ENCODE measurements at regions not wholly inside any gene's neighbourhood (a gene's known extent, or its start where the extent isn't known, plus 50 kb on each side); places are given as distances from the start of the nearest gene placed in this dataset.
"Not testable (repeated sequence)": the region's sequence is repeated elsewhere in the genome, so short reads cannot be mapped to it uniquely, and the experiment has no call there.

DNA sequence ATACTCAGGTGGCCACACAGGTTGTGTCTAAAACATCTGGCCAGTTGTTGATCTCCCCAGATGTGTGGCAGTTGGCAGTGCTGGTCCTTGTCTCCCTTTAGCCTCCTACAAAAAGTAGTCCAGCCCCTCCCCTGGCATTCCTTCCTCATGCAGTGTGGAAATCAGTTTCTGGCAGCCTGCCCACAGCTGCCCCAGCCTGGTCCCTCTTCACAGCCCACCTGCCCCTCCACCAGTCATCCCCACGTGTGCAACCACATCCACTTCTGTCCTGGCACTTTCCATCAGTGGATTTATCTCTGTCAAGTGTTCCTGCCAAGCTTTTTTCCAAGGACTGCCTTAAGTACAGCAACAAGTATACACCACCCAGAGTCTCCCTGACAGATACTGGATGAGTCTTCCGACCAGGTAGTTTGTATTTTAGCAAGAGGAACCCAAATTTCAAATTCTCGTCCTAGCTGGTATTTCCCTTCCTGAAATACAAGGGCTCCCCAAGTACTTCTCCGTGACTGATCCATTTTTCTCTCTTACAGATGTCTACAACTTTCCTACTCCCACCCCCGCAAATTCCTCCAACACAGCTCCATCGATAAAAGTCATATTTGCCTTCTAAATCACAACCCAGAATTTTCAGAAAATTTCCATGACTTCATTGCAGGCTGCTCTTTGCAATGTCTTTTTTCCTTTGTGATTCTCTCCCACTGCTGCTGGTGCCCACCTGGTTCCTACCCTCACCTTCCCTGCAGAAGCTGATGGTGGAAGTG is 313.5 kb downstream of the FOXO1 start:
- Histone ChIP-seq H3K4me3 (ENCODE audit: insufficient read depth in 1 of 2, low read depth in 1 of 2, low read length in 2 of 2) (no peak overlapping the region), H3K9me3 (ENCODE audit: control insufficient read depth, low read length) (no peaks in the 10 kb centered on the region), H3K4me1 (ENCODE audit: control insufficient read depth, insufficient read depth, low read depth, low read length) (peaks cover 6% of the 10 kb centered on the region), H3K27ac (ENCODE audit: low read length, poor library complexity, severe bottlenecking) (no peak overlapping the region), H3K36me3 (ENCODE audit: control insufficient read depth in 1 of 2, insufficient read depth in 2 of 2, low read depth in 1 of 2, low read length in 2 of 2) (no peaks in the 10 kb centered on the region), H3K4me2 (ENCODE audit: low read length, poor library complexity, severe bottlenecking) (no peak overlapping the region), H3K23ac (ENCODE audit: low read length in 2 of 2) (no peak overlapping the region), H4K8ac (ENCODE audit: low read length) (no peak overlapping the region), H2AFZ (ENCODE audit: low read depth, low read length) (no peak overlapping the region), H3K4ac (ENCODE audit: low read depth in 1 of 2, low read length in 2 of 2) (no peak overlapping the region), H2BK12ac (ENCODE audit: low read length in 2 of 2) (no peak overlapping the region), H2AK5ac (ENCODE audit: low read length, severe bottlenecking) (no peak overlapping the region), H4K91ac (ENCODE audit: low read length) (no peak overlapping the region), H2BK5ac (ENCODE audit: low read depth, low read length, poor library complexity, severe bottlenecking) (no peak overlapping the region), H3K18ac (ENCODE audit: low read depth in 1 of 2, low read length in 2 of 2) (no peak overlapping the region), H3K14ac (ENCODE audit: low read length in 2 of 2) (no peak overlapping the region), H3K27me3 (ENCODE audit: control insufficient read depth in 1 of 2, insufficient read depth in 1 of 2, low read length in 2 of 2) (peaks cover 0 to 3% of the 10 kb centered on the region in 2 experiments), H2BK15ac (ENCODE audit: low read depth, poor library complexity, severe bottlenecking) (no peak overlapping the region), H3K9ac (ENCODE audit: low read length) (no peak overlapping the region), H3K79me1 (replicated peaks; ENCODE audit: low read length, poor library complexity, severe bottlenecking) (no peaks in the 10 kb centered on the region), H2BK120ac (ENCODE audit: low read depth, low read length) (no peak overlapping the region)
- DNase-seq: no peak
- 82% methylated on average over 6 of the region's 6 CpGs for WGBS

DNA sequence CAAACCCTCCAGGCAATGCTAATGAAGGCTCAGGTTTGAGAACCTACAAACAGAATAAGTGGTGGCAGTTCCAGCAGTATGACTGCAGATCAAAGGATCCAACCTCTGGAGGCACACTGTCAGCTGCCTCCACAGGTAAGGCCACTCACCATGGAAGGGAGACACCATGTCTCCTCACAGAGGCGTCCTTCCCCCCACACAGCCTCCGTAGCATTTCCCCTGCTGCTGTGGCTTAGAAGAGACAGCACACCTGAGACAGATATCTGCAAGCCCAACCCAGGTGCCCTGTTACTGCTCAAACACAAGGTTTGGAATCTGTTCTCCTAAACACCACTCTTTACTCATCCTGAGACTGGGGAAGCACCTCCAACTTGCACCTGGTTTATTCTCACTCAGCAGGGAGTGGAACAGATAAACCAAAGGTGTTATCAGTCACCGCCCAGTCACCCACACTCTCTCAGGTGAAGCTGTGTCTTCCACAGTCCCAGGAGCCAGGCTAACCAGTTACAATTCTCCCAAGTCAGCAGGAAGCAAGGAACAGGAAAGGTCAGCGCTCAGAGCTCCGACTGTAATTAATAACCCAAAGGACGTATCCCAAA is 311.2 kb downstream of the FOXO1 start:
- Histone ChIP-seq H3K27ac (ENCODE audit: low read length, poor library complexity, severe bottlenecking) (no peak overlapping the region), H3K9ac (ENCODE audit: low read length) (no peak overlapping the region), H3K9me3 (ENCODE audit: control insufficient read depth, low read length) (no peaks in the 10 kb centered on the region), H3K4me1 (ENCODE audit: control insufficient read depth, insufficient read depth, low read depth, low read length) (peaks cover 6% of the 10 kb centered on the region), H2BK15ac (ENCODE audit: low read depth, poor library complexity, severe bottlenecking) (no peak overlapping the region), H2BK120ac (ENCODE audit: low read depth, low read length) (no peak overlapping the region), H4K8ac (ENCODE audit: low read length) (no peak overlapping the region), H3K14ac (ENCODE audit: low read length in 2 of 2) (no peak overlapping the region), H3K36me3 (ENCODE audit: control insufficient read depth in 1 of 2, insufficient read depth in 2 of 2, low read depth in 1 of 2, low read length in 2 of 2) (no peaks in the 10 kb centered on the region), H4K91ac (ENCODE audit: low read length) (no peak overlapping the region), H3K27me3 (ENCODE audit: control insufficient read depth in 1 of 2, insufficient read depth in 1 of 2, low read length in 2 of 2) (peaks cover 0 to 3% of the 10 kb centered on the region in 2 experiments), H3K4ac (ENCODE audit: low read depth in 1 of 2, low read length in 2 of 2) (no peak overlapping the region), H3K4me3 (ENCODE audit: insufficient read depth in 1 of 2, low read depth in 1 of 2, low read length in 2 of 2) (no peak overlapping the region), H2BK5ac (ENCODE audit: low read depth, low read length, poor library complexity, severe bottlenecking) (no peak overlapping the region), H3K79me1 (replicated peaks; ENCODE audit: low read length, poor library complexity, severe bottlenecking) (no peaks in the 10 kb centered on the region), H3K4me2 (ENCODE audit: low read length, poor library complexity, severe bottlenecking) (no peak overlapping the region), H2AK5ac (ENCODE audit: low read length, severe bottlenecking) (no peak overlapping the region), H3K23ac (ENCODE audit: low read length in 2 of 2) (no peak overlapping the region), H2BK12ac (ENCODE audit: low read length in 2 of 2) (no peak overlapping the region), H2AFZ (ENCODE audit: low read depth, low read length) (no peak overlapping the region), H3K18ac (ENCODE audit: low read depth in 1 of 2, low read length in 2 of 2) (no peak overlapping the region)
- no peak for DNase-seq
- 84% methylated on average over 6 of the region's 6 CpGs for WGBS

GRCh38 chr13:40356011-40356410 is 310.4 kb downstream of the FOXO1 start:
- Histone ChIP-seq H2BK5ac (ENCODE audit: low read depth, low read length, poor library complexity, severe bottlenecking) (no peak overlapping the region), H3K4me1 (ENCODE audit: control insufficient read depth, insufficient read depth, low read depth, low read length) (peaks cover 6% of the 10 kb centered on the region), H3K18ac (ENCODE audit: low read depth in 1 of 2, low read length in 2 of 2) (no peak overlapping the region), H3K36me3 (ENCODE audit: control insufficient read depth in 1 of 2, insufficient read depth in 2 of 2, low read depth in 1 of 2, low read length in 2 of 2) (no peaks in the 10 kb centered on the region), H3K27ac (ENCODE audit: low read length, poor library complexity, severe bottlenecking) (no peak overlapping the region), H3K4me2 (ENCODE audit: low read length, poor library complexity, severe bottlenecking) (no peak overlapping the region), H3K14ac (ENCODE audit: low read length in 2 of 2) (no peak overlapping the region), H3K79me1 (replicated peaks; ENCODE audit: low read length, poor library complexity, severe bottlenecking) (no peaks in the 10 kb centered on the region), H2AFZ (ENCODE audit: low read depth, low read length) (no peak overlapping the region), H2BK12ac (ENCODE audit: low read length in 2 of 2) (no peak overlapping the region), H3K23ac (ENCODE audit: low read length in 2 of 2) (no peak overlapping the region), H3K9me3 (ENCODE audit: control insufficient read depth, low read length) (no peaks in the 10 kb centered on the region), H4K8ac (ENCODE audit: low read length) (no peak overlapping the region), H3K4ac (ENCODE audit: low read depth in 1 of 2, low read length in 2 of 2) (no peak overlapping the region), H3K4me3 (ENCODE audit: insufficient read depth in 1 of 2, low read depth in 1 of 2, low read length in 2 of 2) (no peak overlapping the region), H3K9ac (ENCODE audit: low read length) (no peak overlapping the region), H3K27me3 (ENCODE audit: control insufficient read depth in 1 of 2, insufficient read depth in 1 of 2, low read length in 2 of 2) (peaks cover 0 to 3% of the 10 kb centered on the region in 2 experiments), H4K91ac (ENCODE audit: low read length) (no peak overlapping the region), H2BK120ac (ENCODE audit: low read depth, low read length) (no peak overlapping the region), H2AK5ac (ENCODE audit: low read length, severe bottlenecking) (no peak overlapping the region), H2BK15ac (ENCODE audit: low read depth, poor library complexity, severe bottlenecking) (no peak overlapping the region)
- 90% methylated on average over 6 of the region's 6 CpGs for WGBS
- no peak for DNase-seq

- not testable (repeated sequence) for H3K18ac ChIP-seq (ENCODE audit: low read depth in 1 of 2, low read length in 2 of 2); H4K8ac ChIP-seq (ENCODE audit: low read length); H3K14ac ChIP-seq (ENCODE audit: low read length in 2 of 2); H2AK5ac ChIP-seq (ENCODE audit: low read length, severe bottlenecking); H3K36me3 ChIP-seq (ENCODE audit: control insufficient read depth in 1 of 2, insufficient read depth in 2 of 2, low read depth in 1 of 2, low read length in 2 of 2); H3K4me1 ChIP-seq (ENCODE audit: control insufficient read depth, insufficient read depth, low read depth, low read length); H2BK120ac ChIP-seq (ENCODE audit: low read depth, low read length); H3K4me3 ChIP-seq (ENCODE audit: insufficient read depth in 1 of 2, low read depth in 1 of 2, low read length in 2 of 2); H2BK12ac ChIP-seq (ENCODE audit: low read length in 2 of 2); H3K4ac ChIP-seq (ENCODE audit: low read depth in 1 of 2, low read length in 2 of 2); H3K9ac ChIP-seq (ENCODE audit: low read length); H3K9me3 ChIP-seq (ENCODE audit: control insufficient read depth, low read length); H3K27ac ChIP-seq (ENCODE audit: low read length, poor library complexity, severe bottlenecking); H3K4me2 ChIP-seq (ENCODE audit: low read length, poor library complexity, severe bottlenecking); H3K27me3 ChIP-seq (ENCODE audit: control insufficient read depth in 1 of 2, insufficient read depth in 1 of 2, low read length in 2 of 2); H2BK5ac ChIP-seq (ENCODE audit: low read depth, low read length, poor library complexity, severe bottlenecking); H2AFZ ChIP-seq (ENCODE audit: low read depth, low read length); H3K79me1 ChIP-seq (replicated peaks; ENCODE audit: low read length, poor library complexity, severe bottlenecking); DNase-seq; H3K23ac ChIP-seq (ENCODE audit: low read length in 2 of 2); H2BK15ac ChIP-seq (ENCODE audit: low read depth, poor library complexity, severe bottlenecking); H4K91ac ChIP-seq (ENCODE audit: low read length)
- WGBS: 29% methylated on average over 20 of the region's 22 CpGs
Measured at GRCh38 chr13:40356458-40356857, 310.0 kb downstream of the FOXO1 start.
